HG03342 (cell line): ENCODE measurements at regions not wholly inside any gene's neighbourhood (a gene's known extent, or its start where the extent isn't known, plus 50 kb on each side); places are given as distances from the start of the nearest gene placed in this dataset.
A peak's percentile ranks its signal among the peaks of the same experiment; 100 is the strongest.
"Not testable (repeated sequence)": the region's sequence is repeated elsewhere in the genome, so short reads cannot be mapped to it uniquely, and the experiment has no call there.

Experiments
- ATAC-seq: cut with Tn5 transposase; IDR thresholded peaks from one replicate; pipeline ENCODE4 v1.9.1; 2021; ENCODE audit warnings: mild to moderate bottlenecking, moderate library complexity; ENCODE audit not compliant: unreplicated experiment

DNA sequence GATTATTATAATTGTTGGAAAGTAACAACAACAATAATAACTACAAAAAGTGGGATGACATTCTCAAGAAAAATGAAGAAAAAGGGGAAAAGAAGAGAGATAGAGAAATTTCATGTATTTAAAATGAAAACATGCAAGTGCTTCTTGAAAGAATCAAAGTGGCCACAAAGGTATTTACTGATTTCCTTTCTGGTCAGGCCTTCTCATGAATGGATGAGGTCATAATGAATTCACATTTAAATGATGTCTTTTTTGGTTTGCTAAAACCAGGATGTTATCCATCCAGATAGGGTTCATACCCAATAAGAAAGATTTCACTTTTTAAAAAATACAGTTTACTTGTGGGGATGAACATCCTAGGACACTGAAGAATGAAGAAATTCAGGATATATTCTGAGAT, 446.4 kb upstream of the PTGER4 start:
- ATAC-seq = no peak

- ATAC-seq = no peak
Observed at GRCh38 chr5:40227931-40228330, 451.8 kb upstream of the PTGER4 start.

GRCh38 chr5:40227366-40227765, 452.3 kb upstream of the PTGER4 start:
- ATAC-seq = no peak

DNA sequence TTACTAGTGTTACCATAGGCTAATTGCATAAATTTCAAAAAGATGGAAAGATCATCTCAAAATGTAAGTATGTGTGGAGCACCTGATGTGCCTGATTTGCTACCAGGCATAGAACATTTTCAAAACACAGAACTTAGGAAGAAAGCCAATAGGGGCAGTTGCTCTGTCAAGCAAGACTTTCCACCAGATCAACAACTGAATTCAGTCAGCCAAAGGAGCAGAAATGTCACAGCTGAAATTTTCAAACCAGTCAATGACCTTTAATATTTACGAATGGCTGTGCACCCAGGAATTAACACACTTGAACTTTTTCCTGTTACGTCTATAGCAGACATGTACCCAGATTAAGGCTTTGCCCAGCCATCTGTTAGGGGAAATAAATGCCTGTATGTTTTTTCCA, 452.8 kb upstream of the PTGER4 start:
- no peak for ATAC-seq

DNA sequence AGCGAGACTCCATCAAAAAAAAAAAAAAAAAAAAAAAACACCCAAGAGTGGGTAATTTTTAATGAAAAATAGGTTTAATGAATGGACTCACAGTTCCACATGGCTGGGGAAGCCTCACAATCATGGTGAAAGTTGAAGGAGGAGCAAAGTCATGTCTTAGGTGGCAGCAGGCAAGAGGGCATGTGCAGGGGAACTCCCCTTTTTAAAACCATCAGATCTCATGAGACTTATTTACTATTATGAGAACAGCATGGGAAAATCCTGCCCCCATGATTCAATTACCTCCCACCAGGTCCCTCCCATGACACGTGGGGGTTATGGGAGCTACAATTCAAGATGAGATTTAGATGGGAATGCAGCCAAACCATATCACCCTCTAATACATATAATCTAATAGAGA, 454.6 kb upstream of the PTGER4 start:
- ATAC-seq = not testable (repeated sequence)

DNA sequence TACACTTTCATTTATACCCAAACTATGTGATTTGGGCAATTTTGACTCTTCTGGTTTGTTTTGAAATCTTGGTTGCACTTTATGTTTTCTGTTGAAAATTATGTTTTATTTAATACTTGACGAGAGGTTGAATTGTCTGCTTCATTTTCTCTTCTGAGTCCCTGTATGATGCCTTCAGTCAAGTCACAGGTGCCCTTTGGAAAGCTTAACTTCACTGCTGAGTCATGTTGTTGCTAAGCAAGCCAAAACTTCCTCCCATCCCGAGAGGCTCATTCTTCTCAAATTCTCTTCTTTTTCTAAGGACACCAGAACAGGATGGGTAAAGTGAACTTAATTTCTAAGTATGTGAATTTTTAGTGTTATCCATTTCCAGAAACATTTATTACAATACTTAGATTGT, 455.3 kb upstream of the PTGER4 start:
- no peak for ATAC-seq

DNA sequence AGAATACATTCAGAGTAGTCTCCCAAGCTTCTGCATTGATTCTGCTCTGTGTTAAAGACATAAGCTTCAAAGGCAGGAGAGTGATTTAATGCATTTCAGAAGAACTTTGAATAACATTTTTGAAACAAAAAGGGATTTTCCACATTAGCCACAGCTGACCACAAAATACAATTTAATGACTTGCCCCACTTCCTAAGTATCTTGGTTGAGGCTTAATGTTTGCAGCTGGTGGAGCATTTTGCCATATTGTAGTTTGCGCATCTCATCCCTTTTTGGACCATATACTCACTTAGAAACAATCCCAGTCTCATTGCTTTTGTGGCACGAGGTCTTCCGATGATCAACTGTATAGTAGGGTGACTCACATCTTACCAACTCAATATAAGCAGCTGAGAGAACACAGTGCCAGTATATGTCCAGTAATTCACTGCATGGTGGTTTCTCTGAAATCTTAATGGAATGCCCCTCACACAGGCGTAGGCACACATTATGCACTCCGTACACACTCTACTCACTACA, 455.8 kb upstream of the PTGER4 start:
- ATAC-seq = peak; percentile 58

- no peak for ATAC-seq
Observed at GRCh38 chr5:40221796-40222195, 457.9 kb upstream of the PTGER4 start.

DNA sequence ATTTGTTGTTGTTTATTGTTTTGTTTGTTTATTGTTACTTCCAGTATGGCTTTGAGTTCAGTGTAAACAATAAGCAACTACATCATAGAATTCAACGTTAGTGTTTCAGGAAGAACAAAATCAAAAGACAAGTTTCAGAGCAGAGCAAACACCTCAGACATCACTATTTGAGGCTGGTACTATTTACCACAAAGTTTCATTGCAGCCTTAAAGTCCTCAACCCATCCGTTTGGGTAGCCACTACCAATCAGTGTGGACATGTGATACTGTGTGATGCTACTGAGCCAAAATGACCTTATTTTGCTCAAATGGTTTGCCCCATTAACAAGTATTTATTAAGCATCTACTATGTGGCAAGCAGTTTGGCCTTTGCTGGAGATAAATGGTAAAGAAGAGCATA, 458.5 kb upstream of the PTGER4 start:
- no peak for ATAC-seq

DNA sequence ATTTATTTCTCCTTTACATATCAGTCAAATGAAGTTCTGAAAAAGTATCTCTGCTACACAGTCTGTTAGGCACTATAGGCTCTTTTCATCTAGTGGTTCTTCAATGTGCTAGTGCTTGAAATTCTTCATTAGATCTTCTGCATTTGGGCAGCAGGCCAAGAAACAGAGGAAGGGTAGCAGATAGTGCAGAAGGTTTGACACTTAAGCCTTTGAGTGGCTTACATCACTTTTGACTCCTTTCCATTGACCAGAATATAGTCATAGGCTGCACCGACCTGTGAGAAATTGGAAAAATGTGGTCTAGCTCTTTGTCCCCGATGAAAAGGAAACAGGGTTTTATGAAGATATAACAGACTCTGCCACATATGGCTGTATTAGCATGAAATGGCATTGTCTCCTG, 459.5 kb upstream of the PTGER4 start:
- no peak for ATAC-seq

DNA sequence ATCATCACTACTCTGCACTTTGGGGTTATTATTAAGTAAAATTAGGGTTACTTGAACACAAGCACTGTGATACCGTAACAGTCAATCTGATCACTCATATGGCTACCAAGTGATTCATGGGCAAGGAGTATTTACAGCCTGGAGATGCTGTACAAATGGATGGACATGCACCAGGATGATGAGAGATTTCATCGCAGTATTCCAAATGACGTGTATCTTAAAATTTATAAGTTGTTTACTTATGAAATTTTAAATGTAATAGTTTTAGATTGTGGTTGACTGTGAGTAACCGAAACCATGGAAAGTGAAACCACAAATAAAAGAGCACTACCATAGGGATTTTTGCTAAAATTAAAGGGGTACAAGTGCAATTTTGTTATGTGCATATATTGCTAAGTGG, 462.2 kb upstream of the PTGER4 start:
- no peak for ATAC-seq

- no peak for ATAC-seq
Observed at GRCh38 chr5:40210694-40211093, 469.0 kb upstream of the PTGER4 start.

DNA sequence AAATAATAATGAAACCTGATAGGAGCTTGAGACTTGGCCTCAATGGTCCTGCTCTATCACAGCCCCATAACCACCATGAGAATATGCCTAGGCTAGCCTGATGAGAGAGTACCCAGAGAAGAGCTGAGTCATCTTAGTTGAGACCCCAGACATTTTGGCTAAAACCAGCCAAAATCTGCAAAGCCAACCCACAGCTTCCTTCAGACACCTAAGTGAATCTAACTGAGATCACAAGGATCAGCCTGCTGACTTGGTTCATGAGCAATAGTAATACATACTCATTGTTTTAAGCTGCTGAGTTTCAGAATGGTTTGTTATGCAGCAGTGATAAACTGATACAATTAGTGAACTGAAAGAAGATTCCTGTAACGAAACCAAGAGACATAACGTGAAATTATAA, 473.7 kb upstream of the PTGER4 start:
- no peak for ATAC-seq

DNA sequence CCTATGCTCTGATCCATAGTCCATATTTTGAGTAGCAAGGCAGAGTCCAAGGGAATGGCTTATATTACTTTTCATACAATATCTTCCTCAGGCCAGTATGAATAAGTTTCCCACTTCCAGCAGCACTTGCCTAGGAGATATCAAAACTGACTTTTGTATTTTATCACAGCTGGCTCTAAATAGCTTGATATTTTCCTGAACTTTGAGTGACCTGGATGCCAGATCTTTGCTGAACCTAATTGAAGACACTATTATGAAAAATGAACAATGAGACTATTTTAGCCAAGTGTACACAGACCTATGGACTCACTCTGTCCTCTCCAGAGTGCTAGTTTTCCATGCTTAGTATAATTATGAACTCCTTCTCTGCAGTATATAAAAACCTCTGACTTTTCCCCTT, 475.6 kb upstream of the PTGER4 start:
- ATAC-seq = no peak

DNA sequence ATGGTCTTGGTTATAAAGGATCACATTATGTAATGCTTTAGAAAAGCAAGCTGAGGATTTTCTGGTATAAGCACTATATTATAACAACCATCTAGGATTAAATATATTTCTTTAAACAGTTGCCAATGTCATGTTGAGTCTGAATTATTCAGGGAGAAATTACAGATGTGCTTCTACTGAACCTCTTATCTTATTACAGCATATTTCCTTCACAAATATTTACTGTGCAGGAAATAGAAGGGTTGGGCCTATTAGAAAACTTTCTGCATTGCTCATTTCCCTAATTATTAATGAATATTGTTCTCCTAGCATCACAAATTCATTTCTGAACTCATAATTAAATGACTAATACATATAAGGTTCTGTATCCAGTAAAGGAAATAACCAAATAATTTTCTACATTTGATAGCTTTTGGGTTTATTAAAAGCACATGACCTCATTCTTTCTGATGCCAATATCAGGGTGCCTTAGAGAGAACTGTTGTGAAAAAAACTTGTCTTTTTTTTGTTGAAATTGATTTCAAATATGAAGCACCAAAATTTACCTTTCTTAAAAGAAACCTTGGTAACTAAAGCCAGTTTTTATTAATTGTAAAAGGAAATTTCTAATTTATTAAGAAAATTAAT, 476.8 kb upstream of the PTGER4 start:
- ATAC-seq = no peak

- ATAC-seq = no peak
Observed at GRCh38 chr5:40198736-40199135, 481.0 kb upstream of the PTGER4 start.

GRCh38 chr5:40195574-40195973, 484.1 kb upstream of the PTGER4 start:
- ATAC-seq = not testable (repeated sequence)

GRCh38 chr5:40191150-40191549, 488.6 kb upstream of the PTGER4 start:
- no peak for ATAC-seq

DNA sequence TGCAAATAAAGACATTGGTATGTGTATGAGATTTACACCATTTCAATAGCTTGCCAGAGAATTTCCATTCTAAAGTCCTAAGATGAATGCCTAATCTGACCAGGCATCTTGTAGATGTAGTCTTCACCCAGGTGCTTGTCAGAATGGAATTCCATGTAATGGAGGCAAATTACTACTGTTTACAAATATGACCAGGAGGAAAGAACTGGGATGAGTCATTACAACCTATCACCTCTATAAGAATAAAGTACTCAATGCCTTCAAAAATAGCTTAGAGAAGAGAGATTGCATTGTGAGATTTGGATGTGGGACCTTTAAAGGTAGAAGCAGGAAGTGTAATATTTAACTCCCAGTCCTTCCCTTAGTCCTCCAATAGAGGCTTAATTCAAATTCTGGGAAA, 507.0 kb upstream of the PTGER4 start:
- ATAC-seq = no peak

DNA sequence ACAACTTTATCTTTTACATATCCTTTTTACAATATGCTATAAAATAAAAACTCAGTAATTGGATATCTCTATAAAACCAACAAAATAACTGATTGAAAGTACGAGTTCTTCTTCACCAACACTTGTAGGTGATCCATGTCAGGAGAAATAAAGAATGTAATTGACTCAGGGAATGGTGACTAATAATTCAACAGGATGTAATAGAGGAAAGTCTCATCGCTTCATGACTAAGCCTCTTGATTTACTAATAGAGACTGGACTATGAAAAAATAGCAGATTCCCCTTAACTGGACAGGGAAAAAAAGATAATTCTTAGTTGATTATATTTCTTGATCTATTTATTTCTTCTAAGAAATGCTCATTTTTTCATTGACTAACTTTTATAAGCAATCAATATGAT, 507.7 kb upstream of the PTGER4 start:
- ATAC-seq = no peak

DNA sequence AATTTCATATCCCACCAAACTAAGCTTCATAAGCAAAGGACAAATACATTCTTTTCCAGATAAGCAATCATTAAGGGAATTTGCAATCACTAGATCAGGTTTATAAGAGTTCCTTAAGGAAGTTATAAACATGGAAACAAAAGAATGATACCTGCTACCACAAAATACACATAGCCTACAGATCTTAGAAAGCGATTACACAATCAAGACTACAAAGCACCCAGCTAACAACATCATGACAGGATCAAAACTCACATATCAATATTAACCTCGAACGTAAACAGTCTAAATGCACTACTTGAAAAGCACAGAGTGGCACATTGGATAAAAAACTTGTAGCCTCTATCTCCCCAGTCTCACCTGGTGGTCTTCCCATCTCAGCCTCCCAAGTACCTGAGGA, 512.4 kb upstream of the PTGER4 start:
- no peak for ATAC-seq

DNA sequence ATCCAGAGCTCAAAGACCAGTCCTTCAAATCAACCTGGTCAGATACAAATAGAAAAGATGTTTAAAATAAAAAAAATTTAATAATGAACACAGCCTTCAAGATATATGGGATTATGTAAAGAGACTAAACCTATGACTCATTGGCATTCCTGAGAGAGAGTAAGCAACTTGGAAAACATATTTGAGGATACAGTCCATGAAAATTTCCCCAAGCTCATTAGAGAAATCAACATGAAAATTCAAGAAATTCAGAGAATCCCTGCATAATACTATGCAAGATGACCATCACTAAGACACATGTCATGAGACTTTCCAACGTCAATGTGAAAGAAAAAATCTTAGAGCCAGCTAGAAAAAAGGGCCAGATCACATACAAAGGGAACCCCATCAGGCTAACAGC, 512.9 kb upstream of the PTGER4 start:
- no peak for ATAC-seq
